ENCODE measurements at regions not wholly inside any gene's neighbourhood (a gene's known extent, or its start where the extent isn't known, plus 50 kb on each side); places are given as distances from the start of the nearest gene placed in this dataset.

DNA sequence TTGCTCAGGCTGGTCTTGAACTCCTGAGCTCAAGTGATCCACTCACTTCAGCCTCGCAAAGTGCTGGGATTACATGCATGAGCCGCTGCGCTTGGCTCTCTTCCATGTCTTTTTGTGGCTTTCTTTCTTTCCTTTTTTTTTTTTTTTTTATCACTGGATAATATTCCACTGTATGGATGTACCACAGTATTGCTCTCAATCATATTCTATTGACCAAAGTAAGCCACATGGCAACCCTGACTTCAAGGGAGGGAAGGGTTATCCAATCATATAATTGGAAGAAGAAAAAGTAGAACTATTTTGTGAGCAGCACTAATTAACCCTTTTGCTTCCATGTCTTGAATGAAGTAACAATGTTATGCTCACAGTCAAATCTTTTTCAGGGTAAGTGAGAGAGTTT is 307.0 kb upstream of the RASGRP1 start:
- no peak overlapping the region for H2AFZ ChIP-seq (ENCODE audit: low read depth)
- POLR2A ChIA-PET: no interaction called here
- CTCF ChIA-PET: no interaction called here
- DNase-seq: no peak
- no peaks in the 10 kb centered on the region for H3K36me3 ChIP-seq (replicated peaks in 1 of 2; ENCODE audit: control insufficient read depth in 1 of 2, insufficient read depth in 2 of 2, low read length in 1 of 2)
- no peaks in the 10 kb centered on the region for H3K79me2 ChIP-seq (ENCODE audit: insufficient read depth)
- no peak overlapping the region for H3K27ac ChIP-seq (ENCODE audit: low read depth in 2 of 2, low read length in 1 of 2)
- H3K4me3 ChIP-seq (ENCODE audit: low read depth in 2 of 2, low read length in 1 of 2): no peak overlapping the region
- peaks cover 4 to 8% of the 10 kb centered on the region in 2 experiments; a peak in 3 of 4 replicates for H3K4me1 ChIP-seq (ENCODE audit: control insufficient read depth in 1 of 2, insufficient read depth in 2 of 2, low read depth in 1 of 2, low read length in 1 of 2)
- H3K27me3 ChIP-seq (ENCODE audit: insufficient read depth): no peaks in the 10 kb centered on the region
- H4K20me1 ChIP-seq (ENCODE audit: insufficient read depth): no peaks in the 10 kb centered on the region
- WGBS (ENCODE audit: low lambda C conversion rate): 75% methylated on average over 3 of the region's 3 CpGs
- H3K4me2 ChIP-seq: no peak overlapping the region
- H3K9me2 ChIP-seq: no peaks in the 10 kb centered on the region
- no peak for TF ChIP-seq RXRA (IDR thresholded peaks at IDR 0.05; ENCODE audit: borderline replicate concordance, low read depth)
- TF ChIP-seq, protein P1, sequence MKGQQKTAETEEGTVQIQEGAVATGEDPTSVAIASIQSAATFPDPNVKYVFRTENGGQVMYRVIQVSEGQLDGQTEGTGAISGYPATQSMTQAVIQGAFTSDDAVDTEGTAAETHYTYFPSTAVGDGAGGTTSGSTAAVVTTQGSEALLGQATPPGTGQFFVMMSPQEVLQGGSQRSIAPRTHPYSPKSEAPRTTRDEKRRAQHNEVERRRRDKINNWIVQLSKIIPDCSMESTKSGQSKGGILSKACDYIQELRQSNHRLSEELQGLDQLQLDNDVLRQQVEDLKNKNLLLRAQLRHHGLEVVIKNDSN (IDR thresholded peaks at IDR 0.05; ENCODE audit: borderline replicate concordance, low read depth): no peak
- TF ChIP-seq EP300 (IDR thresholded peaks at IDR 0.05; ENCODE audit: borderline replicate concordance in 1 of 2, low read depth in 1 of 2, low read length in 1 of 2): no peak
- no peak for TF ChIP-seq RCOR1 (IDR thresholded peaks at IDR 0.05; ENCODE audit: low read length)
- TF ChIP-seq GABPA (IDR thresholded peaks at IDR 0.05; ENCODE audit: low read depth): no peak
- no peak for TF ChIP-seq GATA2 (CRISPR knock-in tag; IDR thresholded peaks at IDR 0.05)
- no peak for TF ChIP-seq POLR2AphosphoS5 (IDR thresholded peaks at IDR 0.05; ENCODE audit: low read depth, low read length)
- TF ChIP-seq, protein P2, sequence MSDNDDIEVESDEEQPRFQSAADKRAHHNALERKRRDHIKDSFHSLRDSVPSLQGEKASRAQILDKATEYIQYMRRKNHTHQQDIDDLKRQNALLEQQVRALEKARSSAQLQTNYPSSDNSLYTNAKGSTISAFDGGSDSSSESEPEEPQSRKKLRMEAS (IDR thresholded peaks at IDR 0.05; ENCODE audit: low read depth): no peak
- TF ChIP-seq, protein P3, sequence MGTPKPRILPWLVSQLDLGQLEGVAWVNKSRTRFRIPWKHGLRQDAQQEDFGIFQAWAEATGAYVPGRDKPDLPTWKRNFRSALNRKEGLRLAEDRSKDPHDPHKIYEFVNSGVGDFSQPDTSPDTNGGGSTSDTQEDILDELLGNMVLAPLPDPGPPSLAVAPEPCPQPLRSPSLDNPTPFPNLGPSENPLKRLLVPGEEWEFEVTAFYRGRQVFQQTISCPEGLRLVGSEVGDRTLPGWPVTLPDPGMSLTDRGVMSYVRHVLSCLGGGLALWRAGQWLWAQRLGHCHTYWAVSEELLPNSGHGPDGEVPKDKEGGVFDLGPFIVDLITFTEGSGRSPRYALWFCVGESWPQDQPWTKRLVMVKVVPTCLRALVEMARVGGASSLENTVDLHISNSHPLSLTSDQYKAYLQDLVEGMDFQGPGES (IDR thresholded peaks at IDR 0.05; ENCODE audit: low read depth, low read length): no peak
- no peak for TF ChIP-seq RAD21 (IDR thresholded peaks at IDR 0.05; ENCODE audit: low read length)
- no peak for TF ChIP-seq CHD2 (IDR thresholded peaks at IDR 0.05; ENCODE audit: low read length, partially characterized antibody)
- peaks cover 1% of the 10 kb centered on the region for H3F3A ChIP-seq (replicated peaks; ENCODE audit: insufficient read depth)
- H3K9me3 ChIP-seq: no peaks in the 10 kb centered on the region
- no peak overlapping the region for H3K9ac ChIP-seq

DNA sequence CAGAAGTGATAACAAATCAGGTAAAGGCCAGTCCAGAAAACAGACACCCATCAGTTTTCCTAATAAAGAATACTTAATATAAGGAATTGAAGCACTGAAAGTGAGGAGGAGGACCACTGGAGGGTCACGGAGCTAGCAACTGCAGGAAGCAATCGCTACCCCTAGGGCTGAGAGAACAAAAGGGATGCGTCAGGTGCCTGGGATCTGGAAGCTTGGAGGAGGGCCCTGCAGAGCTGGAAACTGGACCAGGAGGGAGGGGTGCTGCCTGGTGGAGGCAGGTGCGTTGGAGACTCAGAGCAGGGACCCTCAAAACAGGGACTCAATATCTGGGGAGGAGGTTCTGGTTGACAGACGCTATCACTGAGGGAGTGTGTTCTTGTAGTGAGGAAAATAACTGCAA is 308.1 kb upstream of the RASGRP1 start:
- POLR2A ChIA-PET: no interaction called here
- CTCF ChIA-PET: interaction anchor here (1.0 to 1.9 kb wide), 5 partner anchors 9 to 707 kb away, joined by 3 to 6 read pairs (median 5); no protein-coding TSS in a partner anchor
- H3K36me3 ChIP-seq (replicated peaks in 1 of 2; ENCODE audit: control insufficient read depth in 1 of 2, insufficient read depth in 2 of 2, low read length in 1 of 2): no peaks in the 10 kb centered on the region
- H3K4me1 ChIP-seq (ENCODE audit: control insufficient read depth in 1 of 2, insufficient read depth in 2 of 2, low read depth in 1 of 2, low read length in 1 of 2): peaks cover 10 to 19% of the 10 kb centered on the region in 2 experiments; a peak in 3 of 4 replicates
- H4K20me1 ChIP-seq (ENCODE audit: insufficient read depth): no peaks in the 10 kb centered on the region
- H3K4me2 ChIP-seq: no peak overlapping the region
- no peak overlapping the region; a peak in 1 of 4 replicates for H3K4me3 ChIP-seq (ENCODE audit: low read depth in 2 of 2, low read length in 1 of 2)
- 90% methylated on average over 5 of the region's 5 CpGs for WGBS (ENCODE audit: low lambda C conversion rate)
- peaks cover 4% of the 10 kb centered on the region for H3F3A ChIP-seq (replicated peaks; ENCODE audit: insufficient read depth)
- DNase-seq: no peak
- H3K9me2 ChIP-seq: no peaks in the 10 kb centered on the region
- no peaks in the 10 kb centered on the region for H3K79me2 ChIP-seq (ENCODE audit: insufficient read depth)
- no peak overlapping the region for H2AFZ ChIP-seq (ENCODE audit: low read depth)
- H3K9ac ChIP-seq: no peak overlapping the region
- no peaks in the 10 kb centered on the region for H3K9me3 ChIP-seq
- peak overlapping the region in 1 of 2 experiments; percentile 64; a peak in 2 of 4 replicates for H3K27ac ChIP-seq (ENCODE audit: low read depth in 2 of 2, low read length in 1 of 2)
- H3K27me3 ChIP-seq (ENCODE audit: insufficient read depth): no peaks in the 10 kb centered on the region
- TF ChIP-seq, protein P1 (IDR thresholded peaks at IDR 0.05; ENCODE audit: borderline replicate concordance, low read depth): no peak
- TF ChIP-seq, protein P4, sequence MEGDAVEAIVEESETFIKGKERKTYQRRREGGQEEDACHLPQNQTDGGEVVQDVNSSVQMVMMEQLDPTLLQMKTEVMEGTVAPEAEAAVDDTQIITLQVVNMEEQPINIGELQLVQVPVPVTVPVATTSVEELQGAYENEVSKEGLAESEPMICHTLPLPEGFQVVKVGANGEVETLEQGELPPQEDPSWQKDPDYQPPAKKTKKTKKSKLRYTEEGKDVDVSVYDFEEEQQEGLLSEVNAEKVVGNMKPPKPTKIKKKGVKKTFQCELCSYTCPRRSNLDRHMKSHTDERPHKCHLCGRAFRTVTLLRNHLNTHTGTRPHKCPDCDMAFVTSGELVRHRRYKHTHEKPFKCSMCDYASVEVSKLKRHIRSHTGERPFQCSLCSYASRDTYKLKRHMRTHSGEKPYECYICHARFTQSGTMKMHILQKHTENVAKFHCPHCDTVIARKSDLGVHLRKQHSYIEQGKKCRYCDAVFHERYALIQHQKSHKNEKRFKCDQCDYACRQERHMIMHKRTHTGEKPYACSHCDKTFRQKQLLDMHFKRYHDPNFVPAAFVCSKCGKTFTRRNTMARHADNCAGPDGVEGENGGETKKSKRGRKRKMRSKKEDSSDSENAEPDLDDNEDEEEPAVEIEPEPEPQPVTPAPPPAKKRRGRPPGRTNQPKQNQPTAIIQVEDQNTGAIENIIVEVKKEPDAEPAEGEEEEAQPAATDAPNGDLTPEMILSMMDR (IDR thresholded peaks at IDR 0.05): no peak
- TF ChIP-seq FOSL2 (IDR thresholded peaks at IDR 0.05; ENCODE audit: borderline replicate concordance, low read depth) (no peak), RCOR1 (IDR thresholded peaks at IDR 0.05; ENCODE audit: low read length) (no peak), SIN3A (IDR thresholded peaks at IDR 0.05; ENCODE audit: borderline replicate concordance, low read depth, low read length) (no peak), ELF1 (IDR thresholded peaks at IDR 0.05) (no peak), JUND (IDR thresholded peaks at IDR 0.05) (no peak), EZH2phosphoT487 (IDR thresholded peaks at IDR 0.05; ENCODE audit: borderline replicate concordance, low read depth) (no peak)
- TF ChIP-seq, protein P5, sequence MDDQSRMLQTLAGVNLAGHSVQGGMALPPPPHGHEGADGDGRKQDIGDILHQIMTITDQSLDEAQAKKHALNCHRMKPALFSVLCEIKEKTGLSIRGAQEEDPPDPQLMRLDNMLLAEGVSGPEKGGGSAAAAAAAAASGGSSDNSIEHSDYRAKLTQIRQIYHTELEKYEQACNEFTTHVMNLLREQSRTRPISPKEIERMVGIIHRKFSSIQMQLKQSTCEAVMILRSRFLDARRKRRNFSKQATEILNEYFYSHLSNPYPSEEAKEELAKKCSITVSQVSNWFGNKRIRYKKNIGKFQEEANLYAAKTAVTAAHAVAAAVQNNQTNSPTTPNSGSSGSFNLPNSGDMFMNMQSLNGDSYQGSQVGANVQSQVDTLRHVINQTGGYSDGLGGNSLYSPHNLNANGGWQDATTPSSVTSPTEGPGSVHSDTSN (IDR thresholded peaks at IDR 0.05): no peak
- TF ChIP-seq, protein P2 (IDR thresholded peaks at IDR 0.05; ENCODE audit: low read depth): no peak
- TF ChIP-seq, protein P3 (IDR thresholded peaks at IDR 0.05; ENCODE audit: low read depth, low read length): no peak
- TF ChIP-seq, protein P6, sequence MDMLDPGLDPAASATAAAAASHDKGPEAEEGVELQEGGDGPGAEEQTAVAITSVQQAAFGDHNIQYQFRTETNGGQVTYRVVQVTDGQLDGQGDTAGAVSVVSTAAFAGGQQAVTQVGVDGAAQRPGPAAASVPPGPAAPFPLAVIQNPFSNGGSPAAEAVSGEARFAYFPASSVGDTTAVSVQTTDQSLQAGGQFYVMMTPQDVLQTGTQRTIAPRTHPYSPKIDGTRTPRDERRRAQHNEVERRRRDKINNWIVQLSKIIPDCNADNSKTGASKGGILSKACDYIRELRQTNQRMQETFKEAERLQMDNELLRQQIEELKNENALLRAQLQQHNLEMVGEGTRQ (IDR thresholded peaks at IDR 0.05; ENCODE audit: borderline replicate concordance, low read depth, low read length): no peak

Measured in SK-N-SH (cell line).